HS-27A (cell line): ENCODE measurements at regions not wholly inside any gene's neighbourhood (a gene's known extent, or its start where the extent isn't known, plus 50 kb on each side); places are given as distances from the start of the nearest gene placed in this dataset.
"Not testable (repeated sequence)": the region's sequence is repeated elsewhere in the genome, so short reads cannot be mapped to it uniquely, and the experiment has no call there.

Experiments
- DNase-seq: peaks from one replicate; pipeline ENCODE4 v3.0.0-alpha.2; 2012; ENCODE audit warnings: low read depth, missing footprints

GRCh38 chr6:68158256-68158655, 476.8 kb upstream of the ADGRB3 start:
- no peak for DNase-seq

- DNase-seq = no peak
These were observed 490.4 kb upstream of the ADGRB3 start for GRCh38 chr6:68144667-68145066.

- DNase-seq = no peak
These were observed 493.9 kb upstream of the ADGRB3 start for GRCh38 chr6:68141190-68141589.

GRCh38 chr6:68139130-68139529, 496.0 kb upstream of the ADGRB3 start:
- no peak for DNase-seq

GRCh38 chr6:68134796-68135195, 500.3 kb upstream of the ADGRB3 start:
- no peak for DNase-seq

- no peak for DNase-seq
These were observed 506.9 kb upstream of the ADGRB3 start for GRCh38 chr6:68128211-68128610.

GRCh38 chr6:68127074-68127473, 508.0 kb upstream of the ADGRB3 start:
- DNase-seq = no peak

GRCh38 chr6:68126089-68126749, 508.9 kb upstream of the ADGRB3 start:
- DNase-seq = no peak

GRCh38 chr6:68122975-68123374, 512.1 kb upstream of the ADGRB3 start:
- DNase-seq = not testable (repeated sequence)

GRCh38 chr6:68122032-68122431, 513.0 kb upstream of the ADGRB3 start:
- no peak for DNase-seq

GRCh38 chr6:68120954-68121353, 514.1 kb upstream of the ADGRB3 start:
- DNase-seq = not testable (repeated sequence)

GRCh38 chr6:68114463-68115047, 520.5 kb upstream of the ADGRB3 start:
- DNase-seq = no peak

GRCh38 chr6:68108233-68108835, 526.7 kb upstream of the ADGRB3 start:
- peak; percentile 55 for DNase-seq

- DNase-seq = no peak
These were observed 541.0 kb upstream of the ADGRB3 start for GRCh38 chr6:68094070-68094469.

- no peak for DNase-seq
These were observed 547.5 kb upstream of the ADGRB3 start for GRCh38 chr6:68087399-68088133.

- DNase-seq = no peak
These were observed 548.9 kb upstream of the ADGRB3 start for GRCh38 chr6:68086199-68086598.

GRCh38 chr6:68085599-68085998, 549.5 kb upstream of the ADGRB3 start:
- DNase-seq = not testable (repeated sequence)

GRCh38 chr6:68082086-68082485, 553.0 kb upstream of the ADGRB3 start:
- DNase-seq = no peak

- no peak for DNase-seq
These were observed 555.0 kb upstream of the ADGRB3 start for GRCh38 chr6:68080074-68080473.

- DNase-seq = no peak
These were observed 557.4 kb upstream of the ADGRB3 start for GRCh38 chr6:68077661-68078060.

- no peak for DNase-seq
These were observed 563.3 kb upstream of the ADGRB3 start for GRCh38 chr6:68071740-68072139.

- no peak for DNase-seq
These were observed 565.0 kb upstream of the ADGRB3 start for GRCh38 chr6:68069921-68070710.
